DOHH2 (cell line): ENCODE measurements at regions not wholly inside any gene's neighbourhood (a gene's known extent, or its start where the extent isn't known, plus 50 kb on each side); places are given as distances from the start of the nearest gene placed in this dataset.

Source experiments
- CTCF ChIP-seq: fragments of 200-600 bp; sonication (generic); IDR thresholded peaks from one replicate; pipeline ENCODE4 v1.5.1; 2014; ENCODE audit warnings: antibody characterized with exemption, mild to moderate bottlenecking, low read depth, low read length; ENCODE audit not compliant: poor library complexity, severe bottlenecking
- EZH2phosphoT487 ChIP-seq: fragments of 200-600 bp; sonication (generic); IDR thresholded peaks from 2 replicates; pipeline ENCODE4 v1.6.1; 2017; ENCODE audit warnings: borderline replicate concordance, mild to moderate bottlenecking, antibody characterized with exemption, low read length, moderate library complexity, mixed read lengths

- TF ChIP-seq CTCF, result no peak
- TF ChIP-seq EZH2phosphoT487, result no peak
Observed at GRCh38 chr5:110251366-110251765, 475.1 kb downstream of the TMEM232 start.
